ENCODE measurements at regions not wholly inside any gene's neighbourhood (a gene's known extent, or its start where the extent isn't known, plus 50 kb on each side); places are given as distances from the start of the nearest gene placed in this dataset.
"Not testable (repeated sequence)": the region's sequence is repeated elsewhere in the genome, so short reads cannot be mapped to it uniquely, and the experiment has no call there.

GRCh38 chr2:90093571-90094270 lies 1402.2 kb downstream of the RPIA start:
- not testable (repeated sequence) for DNase-seq

- DNase-seq, result not testable (repeated sequence)
Observed at GRCh38 chr2:90097617-90098016, 1406.1 kb downstream of the RPIA start.

- not testable (repeated sequence) for DNase-seq
Observed at GRCh38 chr2:90105142-90105541, 1413.7 kb downstream of the RPIA start.

GRCh38 chr2:90123409-90123808 lies 1431.9 kb downstream of the RPIA start:
- DNase-seq, result not testable (repeated sequence)

- DNase-seq, result not testable (repeated sequence)
Observed at GRCh38 chr2:90139046-90139445, 1447.6 kb downstream of the RPIA start.

- not testable (repeated sequence) for DNase-seq
Observed at GRCh38 chr2:90141558-90141957, 1450.1 kb downstream of the RPIA start.

- not testable (repeated sequence) for DNase-seq
Observed at GRCh38 chr2:90151805-90152204, 1460.3 kb downstream of the RPIA start.

- not testable (repeated sequence) for DNase-seq
Observed at GRCh38 chr2:90170978-90171377, 1479.5 kb downstream of the RPIA start.

- not testable (repeated sequence) for DNase-seq
Observed at GRCh38 chr2:90173081-90173480, 1481.6 kb downstream of the RPIA start.

GRCh38 chr2:90179591-90179990 lies 1488.1 kb downstream of the RPIA start:
- not testable (repeated sequence) for DNase-seq

- DNase-seq, result no peak
Observed at GRCh38 chr2:90207454-90208058, 1516.1 kb downstream of the RPIA start.

GRCh38 chr2:90209009-90209408 lies 1517.5 kb downstream of the RPIA start:
- DNase-seq, result no peak

GRCh38 chr2:90209806-90210205 lies 1518.3 kb downstream of the RPIA start:
- DNase-seq, result no peak

- not testable (repeated sequence) for DNase-seq
Observed at GRCh38 chr2:90215880-90216279, 1524.4 kb downstream of the RPIA start.

GRCh38 chr2:90216801-90217200 lies 1525.3 kb downstream of the RPIA start:
- not testable (repeated sequence) for DNase-seq

- not testable (repeated sequence) for DNase-seq
Observed at GRCh38 chr2:90218534-90218933, 1527.1 kb downstream of the RPIA start.

GRCh38 chr2:90220623-90221299 lies 1529.3 kb downstream of the RPIA start:
- peak in 1 of 2 donors; percentile 4 for DNase-seq

GRCh38 chr2:90221300-90221651 lies 1529.8 kb downstream of the RPIA start:
- no peak for DNase-seq

- not testable (repeated sequence) for DNase-seq
Observed at GRCh38 chr2:90224767-90225166, 1533.3 kb downstream of the RPIA start.

GRCh38 chr2:90226465-90227072 lies 1535.1 kb downstream of the RPIA start:
- DNase-seq, result not testable (repeated sequence)

GRCh38 chr2:90231199-90231598 lies 1539.7 kb downstream of the RPIA start:
- not testable (repeated sequence) for DNase-seq

GRCh38 chr2:90235452-90235851 lies 1544.0 kb downstream of the RPIA start:
- not testable (repeated sequence) for DNase-seq

- not testable (repeated sequence) for DNase-seq
Observed at GRCh38 chr2:90237923-90238361, 1546.5 kb downstream of the RPIA start.
